ENCODE measurements at regions not wholly inside any gene's neighbourhood (a gene's known extent, or its start where the extent isn't known, plus 50 kb on each side); places are given as distances from the start of the nearest gene placed in this dataset.
A peak's percentile ranks its signal among the peaks of the same experiment; 100 is the strongest.

DNA sequence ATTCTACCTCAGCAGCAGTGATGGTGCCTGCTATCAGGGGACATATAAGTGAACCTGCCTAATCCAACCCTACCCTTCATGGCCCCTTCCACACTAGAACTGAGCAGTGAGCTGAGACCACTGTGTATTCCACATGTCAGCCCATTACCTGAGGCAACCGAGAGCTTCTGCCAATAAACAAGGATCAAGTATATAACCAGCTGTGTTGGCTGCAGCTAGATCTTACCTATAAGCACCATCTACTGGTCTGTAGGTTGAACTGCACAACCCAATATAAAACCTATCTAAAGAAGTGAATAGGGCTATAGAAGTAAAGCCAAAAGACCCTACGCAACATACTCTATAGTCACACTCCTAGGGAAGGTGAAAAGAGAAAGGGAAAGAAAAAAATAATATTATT, 376.9 kb downstream of the HHIPL2 start:
- peak; percentile 35 for DNase-seq (ENCODE audit: low spot score)

DNA sequence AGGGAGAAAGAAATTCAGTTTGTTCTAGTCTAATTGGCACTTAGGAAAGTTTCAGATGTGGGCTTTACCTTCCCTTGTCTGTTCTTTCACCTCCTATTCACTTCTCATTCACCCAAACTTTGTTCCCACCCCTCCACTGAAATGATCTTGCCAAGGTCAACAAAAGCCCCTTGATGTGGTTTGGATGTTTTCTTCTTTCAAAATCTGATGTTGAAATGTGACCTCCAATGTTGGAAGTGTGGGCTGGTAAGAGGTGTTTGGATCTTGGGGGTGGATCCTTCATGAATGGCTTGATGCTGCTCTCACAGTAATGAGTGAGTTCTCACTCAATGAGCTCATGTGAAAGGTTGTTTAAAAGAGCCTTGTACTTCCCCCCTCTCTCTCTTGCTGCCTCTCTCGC, 379.3 kb downstream of the HHIPL2 start:
- no peak for DNase-seq (ENCODE audit: low spot score)

- no peak for DNase-seq (ENCODE audit: low spot score)
These were observed 380.0 kb downstream of the HHIPL2 start for GRCh38 chr1:222167896-222168295.

DNA sequence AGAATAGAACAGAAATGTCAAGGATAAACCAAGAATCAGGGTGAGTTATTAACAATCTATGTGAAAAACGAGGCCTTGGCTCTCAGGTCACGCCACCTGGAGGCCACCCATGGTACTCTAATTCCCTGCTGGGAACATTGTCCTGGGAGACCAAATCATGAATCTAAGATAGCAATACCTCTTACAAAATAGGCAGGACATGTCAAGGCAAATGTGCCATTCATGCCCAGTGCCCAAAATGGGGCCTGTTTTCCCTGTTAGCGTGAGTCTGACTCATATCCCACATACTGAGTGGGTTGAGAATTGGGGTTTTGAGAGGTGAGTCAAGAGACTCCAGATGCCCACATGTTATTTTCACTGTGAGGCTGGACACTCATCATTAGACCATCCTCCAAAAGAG, 380.8 kb downstream of the HHIPL2 start:
- DNase-seq (ENCODE audit: low spot score): no peak

DNA sequence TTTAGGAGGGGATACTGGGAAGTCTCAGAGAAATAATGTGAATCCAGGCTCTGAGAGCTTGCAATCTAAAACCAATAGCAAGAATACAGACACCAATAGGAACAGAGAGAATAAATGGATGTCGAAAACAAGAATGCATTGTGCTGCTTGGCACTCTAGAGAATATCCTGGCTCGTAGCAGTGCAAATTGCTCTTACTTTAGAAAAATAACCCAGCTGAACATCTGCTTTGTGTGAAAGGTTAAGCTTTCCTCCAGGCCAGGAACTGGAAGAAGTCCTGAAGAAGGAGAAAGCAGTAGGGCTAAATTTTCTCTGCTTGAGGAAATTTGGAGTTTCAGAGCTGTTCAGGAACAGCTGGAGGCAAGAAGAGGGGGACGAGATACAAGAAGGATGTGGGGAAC, 382.3 kb downstream of the HHIPL2 start:
- no peak for DNase-seq (ENCODE audit: low spot score)

GRCh38 chr1:222163895-222164294, 384.0 kb downstream of the HHIPL2 start:
- DNase-seq (ENCODE audit: low spot score): no peak

- DNase-seq (ENCODE audit: low spot score): no peak
These were observed 386.2 kb downstream of the HHIPL2 start for GRCh38 chr1:222161676-222162075.

DNA sequence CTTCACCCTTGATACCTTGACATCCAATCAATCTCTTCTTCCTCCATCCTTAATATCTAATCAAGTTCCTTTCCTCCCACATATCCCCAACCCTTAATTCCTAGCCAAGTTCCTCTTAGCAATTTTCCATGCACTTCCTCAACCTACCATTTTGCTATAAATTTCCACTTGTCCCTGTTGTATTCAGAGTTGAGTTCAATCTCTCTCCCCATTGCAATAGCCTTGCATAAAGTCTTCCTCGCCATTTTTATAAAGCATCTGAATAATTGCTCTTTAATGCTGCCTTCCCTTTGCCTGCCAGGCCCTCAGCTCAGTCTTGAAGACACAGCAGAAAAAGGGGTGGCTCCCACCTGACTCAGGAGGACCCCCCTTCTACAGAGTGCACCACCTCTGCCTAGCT, 390.3 kb downstream of the HHIPL2 start:
- DNase-seq (ENCODE audit: low spot score): no peak

GRCh38 chr1:222140206-222140605, 398.3 kb upstream of the DUSP10 start:
- no peak for DNase-seq (ENCODE audit: low spot score)

- DNase-seq (ENCODE audit: low spot score): no peak
These were observed 396.2 kb upstream of the DUSP10 start for GRCh38 chr1:222138095-222138494.

DNA sequence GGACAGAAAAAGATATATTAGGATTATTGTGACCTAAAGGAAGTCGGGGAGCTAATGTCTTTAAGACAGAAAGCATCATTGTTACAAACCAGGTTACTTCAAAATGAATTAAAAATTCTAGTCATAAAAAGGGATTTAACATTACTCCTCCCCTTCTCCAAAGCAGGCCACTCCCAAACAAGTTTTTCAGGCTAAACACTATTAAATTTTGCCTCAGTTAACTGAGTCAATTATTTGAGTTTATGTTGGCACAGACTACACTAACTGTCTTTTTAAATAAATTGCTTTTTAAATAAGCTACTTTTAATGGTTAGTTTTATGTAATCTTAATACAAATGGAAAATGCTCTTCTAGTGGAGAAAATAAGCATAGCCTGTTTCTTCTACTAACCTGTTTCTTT, 395.0 kb upstream of the DUSP10 start:
- DNase-seq (ENCODE audit: low spot score): no peak

- DNase-seq (ENCODE audit: low spot score): no peak
These were observed 387.2 kb upstream of the DUSP10 start for GRCh38 chr1:222129041-222129440.

DNA sequence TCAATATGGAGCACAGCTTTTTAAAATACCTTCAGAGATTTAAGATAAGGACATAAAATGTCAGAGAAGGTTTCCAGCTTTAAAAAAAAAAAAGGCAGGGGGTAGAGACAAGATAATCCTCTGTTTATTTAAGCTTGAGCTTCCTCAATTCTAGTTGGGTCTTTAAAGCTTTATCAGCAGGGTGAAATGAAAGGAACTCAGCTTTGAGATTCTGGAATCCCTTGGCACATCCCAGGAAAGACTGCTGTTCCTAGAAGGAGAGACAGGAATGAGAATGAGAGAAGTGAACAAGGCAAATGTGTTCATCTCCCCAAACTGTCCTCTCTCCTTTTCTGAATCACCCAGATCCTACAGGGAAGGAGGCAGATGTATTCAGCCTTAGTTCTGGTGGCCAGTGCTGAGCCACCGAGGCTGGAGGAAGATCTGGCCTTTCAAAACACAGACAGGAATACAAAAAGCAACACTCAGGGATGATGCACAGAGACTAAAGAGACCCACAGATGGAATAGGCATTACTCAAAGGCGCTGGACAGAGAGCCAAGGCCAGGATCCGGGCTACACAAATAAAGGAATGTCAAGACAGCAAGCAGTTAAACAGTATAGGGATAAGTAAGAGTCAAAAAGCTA, 385.8 kb upstream of the DUSP10 start:
- DNase-seq (ENCODE audit: low spot score): no peak

DNA sequence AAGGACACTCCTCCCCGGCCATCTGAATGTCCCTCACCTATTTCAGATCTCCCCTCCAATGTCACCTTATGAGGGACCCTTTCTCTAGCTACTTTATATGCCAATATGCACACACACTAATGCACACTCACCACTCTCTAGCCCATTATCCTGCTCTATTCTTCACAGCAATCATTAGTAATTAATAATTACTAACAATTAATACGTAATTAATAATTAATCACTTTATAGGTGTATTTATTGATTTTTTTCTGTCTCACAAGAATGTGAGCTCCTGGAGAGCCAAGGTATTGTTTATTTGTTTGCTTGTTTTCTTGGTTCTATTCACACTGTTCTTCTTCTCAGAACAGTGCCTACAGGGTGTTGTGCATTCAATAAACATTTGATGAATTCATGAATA, 385.2 kb upstream of the DUSP10 start:
- DNase-seq (ENCODE audit: low spot score): no peak

DNA sequence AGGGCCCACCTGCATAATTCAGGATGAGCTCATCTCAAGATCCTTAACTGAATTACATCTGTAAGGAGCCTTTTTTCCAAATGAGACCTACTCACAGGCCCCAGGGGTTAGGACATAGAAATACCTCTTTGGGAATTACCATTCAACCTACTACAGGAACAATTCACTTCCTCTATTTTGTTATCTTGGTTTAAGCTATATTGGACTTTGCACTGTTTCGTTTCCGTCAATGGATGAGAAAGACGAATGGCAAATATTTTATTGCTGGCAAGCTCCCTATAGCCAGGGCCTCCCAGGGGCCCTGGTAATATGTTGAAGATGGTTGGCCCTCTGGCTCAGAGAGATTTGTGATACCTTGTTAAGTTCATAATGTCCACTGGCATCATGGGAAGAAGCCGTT, 384.2 kb upstream of the DUSP10 start:
- DNase-seq (ENCODE audit: low spot score): no peak

GRCh38 chr1:222124602-222125001, 382.7 kb upstream of the DUSP10 start:
- no peak for DNase-seq (ENCODE audit: low spot score)

DNA sequence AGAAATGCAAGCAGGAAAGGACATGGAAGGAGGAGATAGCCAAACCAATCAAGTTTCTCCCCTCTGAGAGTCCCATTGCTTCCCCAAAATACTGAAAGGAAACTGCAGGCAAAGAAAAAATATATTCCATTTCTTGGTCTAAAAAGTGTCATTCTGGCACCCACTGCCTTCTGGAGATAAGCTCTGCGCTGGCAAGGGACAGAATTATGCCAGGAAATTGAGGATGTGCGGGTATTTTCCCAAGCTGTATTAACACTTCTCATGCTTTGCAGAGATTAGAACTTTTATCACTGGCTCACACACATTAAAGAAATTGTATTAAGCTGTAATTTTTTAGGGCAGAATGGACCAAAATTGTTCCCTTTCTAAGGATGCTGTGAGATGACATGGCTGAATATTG, 381.2 kb upstream of the DUSP10 start:
- DNase-seq (ENCODE audit: low spot score): no peak

- no peak for DNase-seq (ENCODE audit: low spot score)
These were observed 375.9 kb upstream of the DUSP10 start for GRCh38 chr1:222117809-222118208.

GRCh38 chr1:222114536-222115156, 372.8 kb upstream of the DUSP10 start:
- no peak for DNase-seq (ENCODE audit: low spot score)

- DNase-seq (ENCODE audit: low spot score): no peak
These were observed 367.9 kb upstream of the DUSP10 start for GRCh38 chr1:222109836-222110235.

DNA sequence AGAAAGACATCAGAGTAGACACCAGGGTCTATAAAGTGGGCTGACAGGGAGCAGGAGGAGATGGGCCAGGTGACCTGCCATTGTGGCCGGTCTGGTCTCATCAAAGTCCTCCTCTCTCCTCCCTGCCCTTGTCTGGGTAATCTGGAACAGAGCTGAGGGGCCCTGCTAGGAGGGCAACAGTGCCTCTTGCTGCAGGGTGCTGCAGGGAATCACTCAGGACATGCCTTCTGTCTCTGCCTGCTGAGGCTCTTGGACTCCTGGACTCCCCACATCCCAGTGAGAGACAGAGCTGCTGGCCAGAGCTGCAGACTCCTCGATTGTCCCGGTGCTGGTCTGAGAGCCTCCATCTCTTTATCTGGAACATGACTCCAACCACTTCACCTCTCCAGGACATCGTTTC, 366.1 kb upstream of the DUSP10 start:
- DNase-seq (ENCODE audit: low spot score): no peak

DNA sequence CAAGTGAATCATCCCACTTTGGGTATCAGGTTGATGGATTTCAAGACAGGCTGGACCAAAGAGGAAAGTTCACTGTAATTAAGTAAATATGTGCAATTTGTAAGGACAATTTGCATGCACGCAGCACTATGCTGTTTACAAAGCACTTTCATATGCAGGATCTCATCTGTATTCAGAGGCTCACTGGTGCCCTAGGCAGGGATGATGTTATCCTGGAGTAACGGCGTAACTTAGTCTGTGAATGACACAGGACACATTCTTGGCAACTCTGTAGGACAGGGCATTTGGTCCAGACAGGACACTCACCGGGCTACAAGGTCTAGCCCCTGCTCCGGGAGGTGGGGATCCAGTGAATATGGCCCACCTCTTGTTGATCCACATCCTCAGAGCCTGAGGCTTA, 365.4 kb upstream of the DUSP10 start:
- DNase-seq (ENCODE audit: low spot score): no peak

- no peak for DNase-seq (ENCODE audit: low spot score)
These were observed 364.5 kb upstream of the DUSP10 start for GRCh38 chr1:222106377-222106776.

DNA sequence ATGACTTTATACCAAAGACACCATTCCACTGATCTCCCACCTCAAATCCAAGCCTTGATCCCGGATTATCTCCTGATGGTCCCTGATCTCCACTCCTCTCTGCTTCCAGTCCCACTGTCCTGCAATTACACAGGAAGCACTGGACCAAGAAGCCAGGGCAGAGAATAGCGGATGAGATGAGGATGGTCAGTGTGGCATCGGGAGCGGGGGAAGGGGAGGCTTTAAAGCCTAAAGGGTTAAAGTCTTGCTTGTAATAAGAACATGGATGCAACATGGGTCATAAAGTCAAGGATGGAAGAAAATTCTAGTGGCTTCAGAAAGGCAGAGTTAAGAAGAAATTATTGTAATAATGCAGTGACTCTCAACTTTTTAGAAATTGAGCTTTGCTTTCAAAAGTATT, 364.0 kb upstream of the DUSP10 start:
- no peak for DNase-seq (ENCODE audit: low spot score)
